ENCODE measurements at regions not wholly inside any gene's neighbourhood (a gene's known extent, or its start where the extent isn't known, plus 50 kb on each side); places are given as distances from the start of the nearest gene placed in this dataset.
A peak's percentile ranks its signal among the peaks of the same experiment; 100 is the strongest.

- no peak for DNase-seq
Observed at GRCh38 chr13:34128661-34129060, 310.7 kb downstream of the RFC3 start.

- no peak for DNase-seq
Observed at GRCh38 chr13:34129436-34129835, 311.5 kb downstream of the RFC3 start.

GRCh38 chr13:34137200-34137599 lies 319.3 kb downstream of the RFC3 start:
- DNase-seq: no peak

- DNase-seq: no peak
Observed at GRCh38 chr13:34139660-34140227, 321.8 kb downstream of the RFC3 start.

- no peak for DNase-seq
Observed at GRCh38 chr13:34143637-34144036, 325.7 kb downstream of the RFC3 start.

- no peak for DNase-seq
Observed at GRCh38 chr13:34144142-34144541, 326.2 kb downstream of the RFC3 start.

GRCh38 chr13:34145061-34145460 lies 327.1 kb downstream of the RFC3 start:
- no peak for DNase-seq

- no peak for DNase-seq
Observed at GRCh38 chr13:34148359-34148758, 330.4 kb downstream of the RFC3 start.

GRCh38 chr13:34151885-34152284 lies 333.9 kb downstream of the RFC3 start:
- DNase-seq: no peak

GRCh38 chr13:34152409-34152808 lies 334.5 kb downstream of the RFC3 start:
- no peak for DNase-seq

- DNase-seq: no peak
Observed at GRCh38 chr13:34152996-34153395, 335.0 kb downstream of the RFC3 start.

GRCh38 chr13:34153428-34154180 lies 335.7 kb downstream of the RFC3 start:
- no peak for DNase-seq

GRCh38 chr13:34155931-34156607 lies 338.1 kb downstream of the RFC3 start:
- DNase-seq: no peak

GRCh38 chr13:34156841-34157365 lies 339.0 kb downstream of the RFC3 start:
- peak; percentile 47 to 58 for DNase-seq

- no peak for DNase-seq
Observed at GRCh38 chr13:34159946-34160345, 342.0 kb downstream of the RFC3 start.

GRCh38 chr13:34161931-34162543 lies 344.1 kb downstream of the RFC3 start:
- DNase-seq: no peak

GRCh38 chr13:34162544-34162933 lies 344.6 kb downstream of the RFC3 start:
- DNase-seq: no peak

- no peak for DNase-seq
Observed at GRCh38 chr13:34164582-34164981, 346.6 kb downstream of the RFC3 start.

- no peak for DNase-seq
Observed at GRCh38 chr13:34165158-34165557, 347.2 kb downstream of the RFC3 start.

GRCh38 chr13:34166406-34166805 lies 348.5 kb downstream of the RFC3 start:
- DNase-seq: no peak

- DNase-seq: no peak
Observed at GRCh38 chr13:34167347-34167746, 349.4 kb downstream of the RFC3 start.

- no peak for DNase-seq
Observed at GRCh38 chr13:34172048-34172447, 354.1 kb downstream of the RFC3 start.

- no peak for DNase-seq
Observed at GRCh38 chr13:34174671-34175145, 356.8 kb downstream of the RFC3 start.
